T-cell (primary cell): ENCODE measurements at regions not wholly inside any gene's neighbourhood (a gene's known extent, or its start where the extent isn't known, plus 50 kb on each side); places are given as distances from the start of the nearest gene placed in this dataset.

ENCODE experiments used
- ATAC-seq, 4 experiments: fragments of 200-7000 bp in 3 of 4; fragments of 150-1000 bp in 1 of 4; cut with Tn5 transposase; replicated peaks in 1 of 4; 1 replicate in 3 of 4; 2 replicates in 1 of 4; pipeline ENCODE4 v1.10.0; 2021; ENCODE audit warnings: moderate library complexity in 3 of 4, mild to moderate bottlenecking in 2 of 4, moderate number of reproducible peaks in 1 of 4
- CTCF ChIA-PET, 2 donors: fragments of 300-600 bp; sonication (Branson Sonifier 250); formaldehyde crosslinking; loops; one replicate each; lab custom pipeline; 2022; ENCODE audit warnings: antibody characterized with exemption in 2 of 2; lab: Charles Lee
- POLR2A ChIA-PET, 2 donors: fragments of 300-600 bp; sonication (Branson Sonifier 250); formaldehyde crosslinking; loops; one replicate each; lab custom pipeline; 2022; ENCODE audit warnings: antibody characterized with exemption in 2 of 2; lab: Charles Lee
- DNase-seq, 35 experiments: peaks; one replicate each; pipeline versions ENCODE4 v3.0.0 to v3.0.0-alpha.2; 2013 to 2023
- H3K27ac ChIP-seq: one replicate; pipeline ENCODE4 v1.5.1; 2013; ENCODE audit warnings: low read length
- H3K27me3 ChIP-seq, 2 experiments: replicated peaks in 1 of 2; 1 replicate in 1 of 2; 2 replicates in 1 of 2; pipeline versions ENCODE4 v1.6.1 to v1.7.0; 2013; ENCODE audit warnings: low read length in 1 of 2, mixed read lengths in 1 of 2; ENCODE audit not compliant: control insufficient read depth in 2 of 2, insufficient read depth in 2 of 2; ENCODE audit errors: extremely low read depth in 1 of 2
- H3K36me3 ChIP-seq, 2 donors: 1 replicate in 1 of 2; 2 replicates in 1 of 2; pipeline versions ENCODE4 v1.6.1 to v1.7.0; 2013; ENCODE audit warnings: low read length in 1 of 2; ENCODE audit not compliant: control insufficient read depth in 2 of 2, insufficient read depth in 1 of 2; ENCODE audit errors: extremely low read depth in 1 of 2
- H3K4me1 ChIP-seq, 2 experiments: 1 replicate in 1 of 2; 2 replicates in 1 of 2; pipeline versions ENCODE4 v1.6.1 to v1.7.0; 2013; ENCODE audit warnings: low read length in 2 of 2, mixed read lengths in 1 of 2; ENCODE audit not compliant: insufficient read depth in 2 of 2, control insufficient read depth in 1 of 2; ENCODE audit errors: extremely low read depth in 1 of 2
- H3K4me3 ChIP-seq, 2 donors: 1 replicate in 1 of 2; 2 replicates in 1 of 2; pipeline versions ENCODE4 v1.5.1 to v1.7.0; 2013; ENCODE audit warnings: mild to moderate bottlenecking in 2 of 2, low read length in 1 of 2, moderate library complexity in 1 of 2; ENCODE audit not compliant: control insufficient read depth in 1 of 2; ENCODE audit errors: extremely low read depth in 1 of 2
- H3K9me3 ChIP-seq: 2 replicates; pipeline ENCODE4 v1.7.0; 2013
- H3K27ac Mint-ChIP-seq, 2 donors: one replicate each; pipeline ENCODE4 v1.8.0; 2020 to 2021; ENCODE audit warnings: mild to moderate bottlenecking in 2 of 2, mixed read lengths in 2 of 2
- H3K27me3 Mint-ChIP-seq, 2 donors: one replicate each; pipeline ENCODE4 v1.8.0; 2021 to 2022; ENCODE audit warnings: mixed read lengths in 2 of 2
- H3K36me3 Mint-ChIP-seq: one replicate; pipeline ENCODE4 v1.8.0; 2021; ENCODE audit warnings: mixed read lengths
- H3K4me1 Mint-ChIP-seq, 3 donors: one replicate each; pipeline ENCODE4 v1.8.0; 2020 to 2022; ENCODE audit warnings: mixed read lengths in 3 of 3, mild to moderate bottlenecking in 1 of 3
- H3K4me3 Mint-ChIP-seq, 3 donors: one replicate each; pipeline ENCODE4 v1.8.0; 2020 to 2022; ENCODE audit warnings: mild to moderate bottlenecking in 3 of 3, mixed read lengths in 3 of 3, moderate library complexity in 3 of 3
- H3K9me3 Mint-ChIP-seq, 3 donors: one replicate each; pipeline ENCODE4 v1.8.0; 2020 to 2022; ENCODE audit warnings: mixed read lengths in 3 of 3
- WGBS: methylation state at CpG from one replicate; pipeline ENCODE4 v1.1.5; 2013; ENCODE audit warnings: missing lambda C conversion rate; ENCODE audit not compliant: insufficient coverage; 5-methylcytosine and 5-hydroxymethylcytosine counted together

- Mint-ChIP-seq H3K36me3 (no peaks in the 10 kb centered on the region), H3K9me3 (peaks cover 0 to 7% (median 5%) of the 10 kb centered on the region in 3 donors), H3K4me3 (no peak overlapping the region), H3K27ac (no peak overlapping the region), H3K4me1 (no peaks in the 10 kb centered on the region), H3K27me3 (no peaks in the 10 kb centered on the region)
- ATAC-seq = no peak
- H3K4me1 ChIP-seq = no peaks in the 10 kb centered on the region
- no peak overlapping the region for H3K4me3 ChIP-seq
- H3K27me3 ChIP-seq = no peaks in the 10 kb centered on the region
- no peaks in the 10 kb centered on the region for H3K9me3 ChIP-seq
- no peaks in the 10 kb centered on the region for H3K36me3 ChIP-seq
- no peak for DNase-seq
- POLR2A ChIA-PET = no interaction called here
- CTCF ChIA-PET = no interaction called here
- WGBS = no CpG with 5 or more reads among the region's 1 CpG
- no peak overlapping the region for H3K27ac ChIP-seq
These were observed 1170.0 kb upstream of the CDH9 start for GRCh38 chr5:28208356-28208755.

GRCh38 chr5:28190011-28190410 is 1151.6 kb upstream of the CDH9 start:
- no peaks in the 10 kb centered on the region for H3K4me1 ChIP-seq
- H3K4me3 Mint-ChIP-seq = no peak overlapping the region
- ChIA-PET CTCF (no interaction called here), POLR2A (no interaction called here)
- ATAC-seq = no peak
- no peak overlapping the region for H3K27ac ChIP-seq
- no peaks in the 10 kb centered on the region for H3K36me3 Mint-ChIP-seq
- no peaks in the 10 kb centered on the region for H3K4me1 Mint-ChIP-seq
- no peaks in the 10 kb centered on the region for H3K36me3 ChIP-seq
- H3K9me3 ChIP-seq = no peaks in the 10 kb centered on the region
- H3K27me3 ChIP-seq = no peaks in the 10 kb centered on the region
- H3K27ac Mint-ChIP-seq = no peak overlapping the region
- no peak overlapping the region for H3K4me3 ChIP-seq
- DNase-seq = no peak
- H3K9me3 Mint-ChIP-seq = peaks cover 0 to 17% (median 9%) of the 10 kb centered on the region in 3 donors
- WGBS = 100% methylated on average over 1 of the region's 2 CpGs
- no peaks in the 10 kb centered on the region for H3K27me3 Mint-ChIP-seq

GRCh38 chr5:28174691-28175090 is 1136.3 kb upstream of the CDH9 start:
- no peak for ATAC-seq
- no peak for DNase-seq
- Histone ChIP-seq H3K27ac (no peak overlapping the region), H3K4me1 (no peaks in the 10 kb centered on the region), H3K27me3 (no peaks in the 10 kb centered on the region), H3K9me3 (no peaks in the 10 kb centered on the region), H3K4me3 (no peak overlapping the region), H3K36me3 (no peaks in the 10 kb centered on the region)
- Mint-ChIP-seq H3K27me3 (no peaks in the 10 kb centered on the region), H3K27ac (no peak overlapping the region), H3K36me3 (no peaks in the 10 kb centered on the region), H3K4me3 (no peak overlapping the region), H3K9me3 (peaks cover 10 to 29% (median 12%) of the 10 kb centered on the region in 3 donors), H3K4me1 (no peaks in the 10 kb centered on the region)
- ChIA-PET CTCF (no interaction called here), POLR2A (no interaction called here)

- no peak overlapping the region for H3K27ac Mint-ChIP-seq
- no peaks in the 10 kb centered on the region for H3K27me3 Mint-ChIP-seq
- Histone ChIP-seq H3K36me3 (no peaks in the 10 kb centered on the region), H3K4me1 (no peaks in the 10 kb centered on the region), H3K9me3 (no peaks in the 10 kb centered on the region), H3K27ac (no peak overlapping the region), H3K4me3 (no peak overlapping the region), H3K27me3 (no peaks in the 10 kb centered on the region)
- H3K4me1 Mint-ChIP-seq = no peaks in the 10 kb centered on the region
- ChIA-PET POLR2A (no interaction called here), CTCF (no interaction called here)
- 84% methylated on average over 2 of the region's 5 CpGs for WGBS
- no peaks in the 10 kb centered on the region for H3K36me3 Mint-ChIP-seq
- no peak overlapping the region for H3K4me3 Mint-ChIP-seq
- ATAC-seq (no peak), DNase-seq (no peak)
- H3K9me3 Mint-ChIP-seq = peaks cover 3 to 17% (median 16%) of the 10 kb centered on the region in 3 donors
These were observed 1126.7 kb upstream of the CDH9 start for GRCh38 chr5:28165096-28165495.

- no peak for ATAC-seq
- ChIA-PET POLR2A (no interaction called here), CTCF (no interaction called here)
- H3K27ac Mint-ChIP-seq = no peak overlapping the region
- Histone ChIP-seq H3K36me3 (no peaks in the 10 kb centered on the region), H3K27ac (no peak overlapping the region), H3K4me1 (no peaks in the 10 kb centered on the region), H3K4me3 (no peak overlapping the region), H3K9me3 (no peaks in the 10 kb centered on the region), H3K27me3 (no peaks in the 10 kb centered on the region)
- no peaks in the 10 kb centered on the region for H3K4me1 Mint-ChIP-seq
- H3K4me3 Mint-ChIP-seq = no peak overlapping the region
- H3K9me3 Mint-ChIP-seq = peaks cover 6 to 20% (median 18%) of the 10 kb centered on the region in 3 donors
- WGBS = no CpG with 5 or more reads among the region's 2 CpGs
- no peaks in the 10 kb centered on the region for H3K36me3 Mint-ChIP-seq
- DNase-seq = no peak
- no peaks in the 10 kb centered on the region for H3K27me3 Mint-ChIP-seq
These were observed 1126.2 kb upstream of the CDH9 start for GRCh38 chr5:28164568-28164967.

GRCh38 chr5:28156981-28157380 is 1118.6 kb upstream of the CDH9 start:
- H3K4me3 ChIP-seq = no peak overlapping the region
- WGBS = 76% methylated on average over 5 of the region's 6 CpGs
- ATAC-seq (no peak), DNase-seq (no peak)
- H3K27me3 Mint-ChIP-seq = no peaks in the 10 kb centered on the region
- H3K4me3 Mint-ChIP-seq = no peak overlapping the region
- ChIA-PET POLR2A (no interaction called here), CTCF (no interaction called here)
- peaks cover 3 to 28% (median 18%) of the 10 kb centered on the region in 3 donors for H3K9me3 Mint-ChIP-seq
- H3K27me3 ChIP-seq = no peaks in the 10 kb centered on the region
- no peaks in the 10 kb centered on the region for H3K4me1 Mint-ChIP-seq
- no peaks in the 10 kb centered on the region for H3K9me3 ChIP-seq
- no peak overlapping the region for H3K27ac Mint-ChIP-seq
- no peaks in the 10 kb centered on the region for H3K4me1 ChIP-seq
- H3K27ac ChIP-seq = no peak overlapping the region
- H3K36me3 Mint-ChIP-seq = no peaks in the 10 kb centered on the region
- H3K36me3 ChIP-seq = no peaks in the 10 kb centered on the region

- no peak for DNase-seq
- no peak overlapping the region for H3K27ac Mint-ChIP-seq
- no peaks in the 10 kb centered on the region for H3K4me1 Mint-ChIP-seq
- no peak for ATAC-seq
- H3K4me3 ChIP-seq = no peak overlapping the region
- H3K36me3 Mint-ChIP-seq = no peaks in the 10 kb centered on the region
- H3K4me1 ChIP-seq = no peaks in the 10 kb centered on the region
- ChIA-PET CTCF (no interaction called here), POLR2A (no interaction called here)
- peaks cover 20 to 30% (median 28%) of the 10 kb centered on the region in 3 donors for H3K9me3 Mint-ChIP-seq
- H3K27ac ChIP-seq = no peak overlapping the region
- H3K27me3 Mint-ChIP-seq = no peaks in the 10 kb centered on the region
- H3K36me3 ChIP-seq = no peaks in the 10 kb centered on the region
- H3K4me3 Mint-ChIP-seq = no peak overlapping the region
- no peaks in the 10 kb centered on the region for H3K27me3 ChIP-seq
- no CpG with 5 or more reads among the region's 1 CpG for WGBS
- no peaks in the 10 kb centered on the region for H3K9me3 ChIP-seq
These were observed 1105.1 kb upstream of the CDH9 start for GRCh38 chr5:28143519-28143918.
